GM10248 (cell line): ENCODE measurements at regions not wholly inside any gene's neighbourhood (a gene's known extent, or its start where the extent isn't known, plus 50 kb on each side); places are given as distances from the start of the nearest gene placed in this dataset.

Experiments
- CTCF ChIA-PET: fragments of 300-600 bp; sonication (Branson Sonifier 250); formaldehyde crosslinking; extraction: SDS; loops from one replicate; lab custom pipeline; 2021; ENCODE audit warnings: antibody characterized with exemption; lab: Yijun Ruan, JAX
- POLR2A ChIA-PET: fragments of 350-650 bp; sonication (Branson Sonifier 250); formaldehyde crosslinking; extraction: SDS; loops from one replicate; lab custom pipeline; 2020; ENCODE audit warnings: antibody characterized with exemption; lab: Yijun Ruan, JAX
- DNase-seq: peaks from one replicate; pipeline ENCODE4 v3.0.0; 2012; ENCODE audit errors: extremely low spot score
- CTCF ChIP-seq: IDR thresholded peaks from 2 replicates; pipeline ENCODE4 v1.5.1; 2012; ENCODE audit warnings: mild to moderate bottlenecking, low read depth; ENCODE audit errors: extremely low read depth, missing control alignments, control extremely low read depth

- ChIA-PET POLR2A (no interaction called here), CTCF (interaction anchor here (0.9 to 2.4 kb wide), 2 partner anchors 12 kb away, joined by 3 to 6 read pairs; no protein-coding TSS in a partner anchor)
- DNase-seq = no peak
- TF ChIP-seq CTCF = no peak
Measured at GRCh38 chr12:126718365-126718764, 1548.6 kb upstream of the TMEM132C start.

- no peak for DNase-seq
- CTCF ChIA-PET = interaction anchor here (2.4 kb wide), 1 partner anchor 10 kb away, joined by 6 read pairs; no protein-coding TSS in a partner anchor
- POLR2A ChIA-PET = no interaction called here
- TF ChIP-seq CTCF = no peak
Measured at GRCh38 chr12:126719912-126720705, 1546.9 kb upstream of the TMEM132C start.

GRCh38 chr12:126726481-126727217 lies 1540.3 kb upstream of the TMEM132C start:
- no peak for TF ChIP-seq CTCF
- POLR2A ChIA-PET = no interaction called here
- CTCF ChIA-PET = no interaction called here
- DNase-seq = no peak

- no peak for TF ChIP-seq CTCF
- ChIA-PET POLR2A (no interaction called here), CTCF (no interaction called here)
- no peak for DNase-seq
Measured at GRCh38 chr12:126727218-126728075, 1539.5 kb upstream of the TMEM132C start.

GRCh38 chr12:126734296-126734695 lies 1532.7 kb upstream of the TMEM132C start:
- ChIA-PET CTCF (interaction anchor here (1.5 kb wide), 1 partner anchor 13 kb away, joined by 4 read pairs; no protein-coding TSS in a partner anchor), POLR2A (no interaction called here)
- DNase-seq = no peak

More at GRCh38 chr12:126734296-126734695, 1532.7 kb upstream of the TMEM132C start:
- no peak for TF ChIP-seq CTCF
